ENCODE measurements at regions not wholly inside any gene's neighbourhood (a gene's known extent, or its start where the extent isn't known, plus 50 kb on each side); places are given as distances from the start of the nearest gene placed in this dataset.

DNA sequence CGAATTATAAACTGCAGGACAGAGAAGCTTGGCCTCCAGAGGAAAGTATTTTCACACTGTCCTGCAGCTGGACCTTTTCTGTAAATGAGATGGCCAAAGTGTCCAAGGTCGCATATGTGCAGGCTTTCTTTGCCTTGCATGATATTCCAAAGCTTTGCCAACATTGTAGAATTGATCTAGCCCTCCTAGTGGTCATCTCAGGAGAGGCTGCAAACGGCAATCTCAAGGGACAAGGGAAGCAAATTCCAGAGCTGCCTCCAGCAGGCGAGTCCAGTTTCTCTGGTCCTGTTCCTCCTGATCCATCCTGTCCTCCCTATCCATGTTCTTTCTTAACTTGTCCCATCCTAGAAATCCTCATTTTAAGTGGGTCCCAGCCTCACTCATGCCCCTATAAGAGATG, 373.4 kb upstream of the PCDH15 start:
- Histone ChIP-seq H3K27ac (ENCODE audit: low read depth in 2 of 2, low read length in 2 of 2) (no peak overlapping the region), H3K9me3 (ENCODE audit: control insufficient read depth in 2 of 3, insufficient read depth in 1 of 3, low read length in 3 of 3) (no peaks in the 10 kb centered on the region), H3K4me1 (ENCODE audit: control insufficient read depth in 2 of 3, insufficient read depth in 2 of 3, low read depth in 1 of 3, low read length in 3 of 3) (no peaks in the 10 kb centered on the region), H3K36me3 (ENCODE audit: control insufficient read depth in 2 of 3, insufficient read depth in 3 of 3, low read length in 3 of 3) (no peaks in the 10 kb centered on the region), H3K4me3 (ENCODE audit: low read length in 3 of 3) (no peak overlapping the region), H3K9ac (ENCODE audit: low read length in 3 of 3) (no peak overlapping the region), H3K27me3 (ENCODE audit: control insufficient read depth, insufficient read depth, low read length) (no peaks in the 10 kb centered on the region)
- intact Hi-C loops (cut with DNase I) = no loop called here
- no peak for FAIRE-seq
- no peak for DNase-seq
- no peak for TF ChIP-seq CTCF (IDR thresholded peaks at IDR 0.05; ENCODE audit: borderline replicate concordance, extremely low read depth, insufficient read depth)

DNA sequence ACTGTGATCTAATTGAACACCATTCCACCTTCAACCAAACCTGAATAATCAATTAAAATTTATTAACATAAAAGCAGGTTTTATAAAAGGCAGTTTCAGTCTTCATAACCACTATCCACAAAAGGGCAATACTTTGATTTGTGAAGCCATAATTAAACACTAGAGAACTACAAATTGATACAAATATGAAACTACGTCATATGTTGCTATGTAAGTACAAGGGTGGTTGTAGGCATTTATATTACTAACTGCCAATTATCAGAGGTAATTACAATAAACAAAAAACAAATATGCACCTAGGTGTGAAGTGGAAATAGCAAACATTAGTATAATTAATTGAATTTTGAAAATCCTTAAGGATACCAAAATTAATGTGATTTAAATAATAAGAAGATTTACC, 368.5 kb upstream of the PCDH15 start:
- H3K9me3 ChIP-seq (ENCODE audit: control insufficient read depth in 2 of 3, insufficient read depth in 1 of 3, low read length in 3 of 3) = no peaks in the 10 kb centered on the region
- intact Hi-C loops (cut with DNase I) = no loop called here
- H3K4me3 ChIP-seq (ENCODE audit: low read length in 3 of 3) = no peak overlapping the region
- no peak for TF ChIP-seq CTCF (IDR thresholded peaks at IDR 0.05; ENCODE audit: borderline replicate concordance, extremely low read depth, insufficient read depth)
- H3K9ac ChIP-seq (ENCODE audit: low read length in 3 of 3) = no peak overlapping the region
- no peak overlapping the region for H3K27ac ChIP-seq (ENCODE audit: low read depth in 2 of 2, low read length in 2 of 2)
- H3K36me3 ChIP-seq (ENCODE audit: control insufficient read depth in 2 of 3, insufficient read depth in 3 of 3, low read length in 3 of 3) = no peaks in the 10 kb centered on the region
- no peaks in the 10 kb centered on the region for H3K27me3 ChIP-seq (ENCODE audit: control insufficient read depth, insufficient read depth, low read length)
- FAIRE-seq = no peak
- H3K4me1 ChIP-seq (ENCODE audit: control insufficient read depth in 2 of 3, insufficient read depth in 2 of 3, low read depth in 1 of 3, low read length in 3 of 3) = no peaks in the 10 kb centered on the region
- DNase-seq = no peak

DNA sequence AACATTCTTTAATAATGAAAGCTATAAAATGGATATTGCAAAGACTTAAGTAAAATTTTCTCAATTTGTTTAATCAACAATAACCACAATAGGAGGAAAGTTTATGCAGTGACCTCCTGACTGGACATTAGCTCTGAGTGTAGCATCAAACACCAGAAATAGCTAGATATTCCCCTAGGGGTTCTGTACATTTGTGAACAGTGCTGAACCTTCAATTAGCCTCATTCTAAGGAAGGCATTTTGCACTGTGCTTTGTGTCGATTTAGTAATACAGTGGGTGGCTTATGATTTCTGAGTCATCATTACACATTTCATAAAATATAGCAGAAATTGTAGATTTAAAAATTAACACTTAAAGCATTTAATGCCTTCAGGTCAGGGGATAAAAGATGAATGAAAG, 367.3 kb upstream of the PCDH15 start:
- intact Hi-C loops (cut with DNase I) = no loop called here
- no peak overlapping the region for H3K9ac ChIP-seq (ENCODE audit: low read length in 3 of 3)
- no peak for FAIRE-seq

More for the DNA sequence above, 367.3 kb upstream of the PCDH15 start:
- Histone ChIP-seq H3K36me3 (ENCODE audit: control insufficient read depth in 2 of 3, insufficient read depth in 3 of 3, low read length in 3 of 3) (no peaks in the 10 kb centered on the region), H3K27me3 (ENCODE audit: control insufficient read depth, insufficient read depth, low read length) (no peaks in the 10 kb centered on the region), H3K9me3 (ENCODE audit: control insufficient read depth in 2 of 3, insufficient read depth in 1 of 3, low read length in 3 of 3) (no peaks in the 10 kb centered on the region), H3K4me3 (ENCODE audit: low read length in 3 of 3) (no peak overlapping the region), H3K27ac (ENCODE audit: low read depth in 2 of 2, low read length in 2 of 2) (no peak overlapping the region), H3K4me1 (ENCODE audit: control insufficient read depth in 2 of 3, insufficient read depth in 2 of 3, low read depth in 1 of 3, low read length in 3 of 3) (no peaks in the 10 kb centered on the region)
- no peak for TF ChIP-seq CTCF (IDR thresholded peaks at IDR 0.05; ENCODE audit: borderline replicate concordance, extremely low read depth, insufficient read depth)
- no peak for DNase-seq

Data from kidney (tissue), 13 donors.